Upper lobe of left lung (tissue), 4 donors: ENCODE measurements at regions not wholly inside any gene's neighbourhood (a gene's known extent, or its start where the extent isn't known, plus 50 kb on each side); places are given as distances from the start of the nearest gene placed in this dataset.

Source experiments
- EP300 ChIP-seq, 4 donors: sonication (generic); formaldehyde crosslinking; IDR thresholded peaks; one replicate each; pipeline ENCODE4 v1.5.1; 2017; ENCODE audit warnings: antibody characterized with exemption in 4 of 4, control low read depth in 2 of 4
- POLR2A ChIP-seq, 4 donors: fragments of 450-650 bp; IDR thresholded peaks; one replicate each; pipeline ENCODE4 v1.5.1; 2016 to 2017; ENCODE audit warnings: antibody characterized with exemption in 4 of 4, mild to moderate bottlenecking in 2 of 4
- POLR2AphosphoS5 ChIP-seq, 2 donors: sonication (generic); formaldehyde crosslinking; IDR thresholded peaks; one replicate each; pipeline ENCODE4 v1.5.1; 2017; ENCODE audit warnings: antibody characterized with exemption in 2 of 2
- TF ChIP-seq, protein P1 (sequence below), 6 experiments: fragments of 450-650 bp in 4 of 6; fragments of 200-600 bp in 2 of 6; sonication (generic) in 2 of 6; IDR thresholded peaks; one replicate each; pipeline ENCODE4 v1.5.1; 2016 to 2019; ENCODE audit warnings: antibody characterized with exemption in 6 of 6

DNA sequence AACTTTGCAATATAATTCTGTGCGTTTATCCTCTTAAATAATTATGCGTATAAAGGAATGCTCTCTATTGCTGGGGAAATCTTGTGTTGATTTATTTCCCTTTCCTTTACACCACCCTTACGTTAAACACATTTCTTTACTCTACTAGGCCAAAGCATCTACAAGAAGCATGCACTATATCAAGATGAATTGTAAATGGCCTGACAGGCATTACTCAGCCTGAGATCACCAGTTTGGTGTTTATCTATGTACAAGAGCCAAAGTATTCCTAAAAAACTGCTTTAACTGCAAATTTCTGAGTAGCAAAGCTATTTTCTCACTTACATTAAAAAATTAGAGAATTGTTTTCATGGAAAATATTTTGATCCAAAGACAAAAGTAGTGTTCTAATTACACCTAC lies 114.8 kb downstream of the TYW3 start:
- TF ChIP-seq EP300 (IDR thresholded peaks at IDR 0.05) = no peak
- no peak for TF ChIP-seq POLR2A (IDR thresholded peaks at IDR 0.05)
- TF ChIP-seq, protein P1, sequence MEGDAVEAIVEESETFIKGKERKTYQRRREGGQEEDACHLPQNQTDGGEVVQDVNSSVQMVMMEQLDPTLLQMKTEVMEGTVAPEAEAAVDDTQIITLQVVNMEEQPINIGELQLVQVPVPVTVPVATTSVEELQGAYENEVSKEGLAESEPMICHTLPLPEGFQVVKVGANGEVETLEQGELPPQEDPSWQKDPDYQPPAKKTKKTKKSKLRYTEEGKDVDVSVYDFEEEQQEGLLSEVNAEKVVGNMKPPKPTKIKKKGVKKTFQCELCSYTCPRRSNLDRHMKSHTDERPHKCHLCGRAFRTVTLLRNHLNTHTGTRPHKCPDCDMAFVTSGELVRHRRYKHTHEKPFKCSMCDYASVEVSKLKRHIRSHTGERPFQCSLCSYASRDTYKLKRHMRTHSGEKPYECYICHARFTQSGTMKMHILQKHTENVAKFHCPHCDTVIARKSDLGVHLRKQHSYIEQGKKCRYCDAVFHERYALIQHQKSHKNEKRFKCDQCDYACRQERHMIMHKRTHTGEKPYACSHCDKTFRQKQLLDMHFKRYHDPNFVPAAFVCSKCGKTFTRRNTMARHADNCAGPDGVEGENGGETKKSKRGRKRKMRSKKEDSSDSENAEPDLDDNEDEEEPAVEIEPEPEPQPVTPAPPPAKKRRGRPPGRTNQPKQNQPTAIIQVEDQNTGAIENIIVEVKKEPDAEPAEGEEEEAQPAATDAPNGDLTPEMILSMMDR (IDR thresholded peaks at IDR 0.05) = no peak
- no peak for TF ChIP-seq POLR2AphosphoS5 (IDR thresholded peaks at IDR 0.05)
